Tibial nerve (tissue), 4 donors: ENCODE measurements at regions not wholly inside any gene's neighbourhood (a gene's known extent, or its start where the extent isn't known, plus 50 kb on each side); places are given as distances from the start of the nearest gene placed in this dataset.

Experiments used
- DNase-seq, 2 donors: peaks; one replicate each; pipeline ENCODE4 v3.0.0-alpha.2; 2019; ENCODE audit warnings: low spot score in 2 of 2
- H3K27ac ChIP-seq, 4 donors: fragments of 200-600 bp; sonication (generic) in 3 of 4; one replicate each; pipeline ENCODE4 v1.5.1; 2017 to 2019; ENCODE audit warnings: mild to moderate bottlenecking in 1 of 4
- H3K27me3 ChIP-seq, 2 donors: fragments of 200-600 bp; sonication (generic) in 1 of 2; one replicate each; pipeline versions ENCODE4 v1.5.1 to v1.6.0; 2017 to 2019
- H3K36me3 ChIP-seq, 3 donors: fragments of 200-600 bp; sonication (generic); one replicate each; pipeline ENCODE4 v1.5.1; 2018 to 2019
- H3K4me1 ChIP-seq, 4 donors: fragments of 200-600 bp; sonication (generic) in 3 of 4; one replicate each; pipeline ENCODE4 v1.5.1; 2017 to 2019
- H3K4me3 ChIP-seq, 4 donors: fragments of 200-600 bp; sonication (generic) in 3 of 4; one replicate each; pipeline ENCODE4 v1.5.1; 2017 to 2019; ENCODE audit warnings: mild to moderate bottlenecking in 1 of 4, moderate library complexity in 1 of 4
- H3K9me3 ChIP-seq, 4 donors: fragments of 200-600 bp; sonication (generic) in 3 of 4; one replicate each; pipeline ENCODE4 v1.5.1; 2017 to 2019
- CTCF ChIP-seq, 5 experiments: fragments of 200-600 bp in 3 of 5; fragments of 450-650 bp in 2 of 5; sonication (generic) in 3 of 5; IDR thresholded peaks; one replicate each; pipeline ENCODE4 v1.5.1; 2016 to 2019; ENCODE audit warnings: antibody characterized with exemption in 5 of 5, mild to moderate bottlenecking in 3 of 5, moderate library complexity in 2 of 5
- EP300 ChIP-seq, 2 donors: sonication (generic); formaldehyde crosslinking; IDR thresholded peaks; one replicate each; pipeline ENCODE4 v1.6.1; 2017; ENCODE audit warnings: antibody characterized with exemption in 2 of 2, mild to moderate bottlenecking in 1 of 2
- POLR2A ChIP-seq, 2 donors: fragments of 450-650 bp; IDR thresholded peaks; one replicate each; pipeline ENCODE4 v1.6.1; 2017; ENCODE audit warnings: antibody characterized with exemption in 2 of 2, mild to moderate bottlenecking in 2 of 2, moderate library complexity in 2 of 2
- WGBS, 2 donors: methylation state at CpG; one replicate each; pipeline ENCODE4 v1.1.5; 2018; 5-methylcytosine and 5-hydroxymethylcytosine counted together

GRCh38 chr13:107258599-107259187 lies 690.8 kb upstream of the ARGLU1 start:
- Histone ChIP-seq H3K27me3 (no peaks in the 10 kb centered on the region), H3K4me3 (no peak overlapping the region), H3K9me3 (no peaks in the 10 kb centered on the region), H3K27ac (no peak overlapping the region), H3K36me3 (no peaks in the 10 kb centered on the region), H3K4me1 (no peaks in the 10 kb centered on the region)
- WGBS, 2 donors: 76 to 86% methylated on average over 7 of the region's 7 CpGs
- TF ChIP-seq CTCF (IDR thresholded peaks at IDR 0.05) (no peak), POLR2A (IDR thresholded peaks at IDR 0.05) (no peak), EP300 (IDR thresholded peaks at IDR 0.05) (no peak)
- DNase-seq: no peak

- Histone ChIP-seq H3K36me3 (no peaks in the 10 kb centered on the region), H3K27ac (no peak overlapping the region), H3K27me3 (no peaks in the 10 kb centered on the region), H3K4me3 (no peak overlapping the region), H3K4me1 (no peaks in the 10 kb centered on the region), H3K9me3 (no peaks in the 10 kb centered on the region)
- no peak for TF ChIP-seq POLR2A (IDR thresholded peaks at IDR 0.05)
- DNase-seq: no peak
- 85 to 89% methylated on average over 4 of the region's 4 CpGs for WGBS, 2 donors
Observed at GRCh38 chr13:107254392-107254791, 686.5 kb upstream of the ARGLU1 start.

GRCh38 chr13:107252428-107252827 lies 684.5 kb upstream of the ARGLU1 start:
- Histone ChIP-seq H3K4me3 (no peak overlapping the region), H3K9me3 (no peaks in the 10 kb centered on the region), H3K27ac (no peak overlapping the region), H3K27me3 (no peaks in the 10 kb centered on the region), H3K4me1 (no peaks in the 10 kb centered on the region), H3K36me3 (no peaks in the 10 kb centered on the region)
- no peak for TF ChIP-seq POLR2A (IDR thresholded peaks at IDR 0.05)
- no peak for TF ChIP-seq CTCF (IDR thresholded peaks at IDR 0.05)
- no peak for TF ChIP-seq EP300 (IDR thresholded peaks at IDR 0.05)
- no peak for DNase-seq
- 63 to 73% methylated on average over 2 of the region's 2 CpGs for WGBS, 2 donors

GRCh38 chr13:107252021-107252420 lies 684.1 kb upstream of the ARGLU1 start:
- Histone ChIP-seq H3K27ac (no peak overlapping the region), H3K4me3 (no peak overlapping the region), H3K9me3 (no peaks in the 10 kb centered on the region), H3K4me1 (no peaks in the 10 kb centered on the region), H3K36me3 (no peaks in the 10 kb centered on the region), H3K27me3 (no peaks in the 10 kb centered on the region)
- 62 to 69% methylated on average over 6 of the region's 6 CpGs for WGBS, 2 donors
- DNase-seq: no peak
- TF ChIP-seq EP300 (IDR thresholded peaks at IDR 0.05) (no peak), CTCF (IDR thresholded peaks at IDR 0.05) (no peak)

GRCh38 chr13:107251341-107251740 lies 683.4 kb upstream of the ARGLU1 start:
- DNase-seq: no peak
- Histone ChIP-seq H3K4me3 (no peak overlapping the region), H3K27ac (no peak overlapping the region), H3K4me1 (no peaks in the 10 kb centered on the region), H3K27me3 (no peaks in the 10 kb centered on the region), H3K9me3 (no peaks in the 10 kb centered on the region), H3K36me3 (no peaks in the 10 kb centered on the region)
- WGBS, 2 donors: 73 to 84% methylated on average over 4 of the region's 4 CpGs
- TF ChIP-seq EP300 (IDR thresholded peaks at IDR 0.05) (no peak), CTCF (IDR thresholded peaks at IDR 0.05) (no peak), POLR2A (IDR thresholded peaks at IDR 0.05) (no peak)

- no peaks in the 10 kb centered on the region for H3K4me1 ChIP-seq
- DNase-seq: no peak
- no peaks in the 10 kb centered on the region for H3K36me3 ChIP-seq
- 66 to 70% methylated on average over 4 of the region's 4 CpGs for WGBS, 2 donors
- H3K4me3 ChIP-seq: no peak overlapping the region
- H3K9me3 ChIP-seq: no peaks in the 10 kb centered on the region
- H3K27me3 ChIP-seq: no peaks in the 10 kb centered on the region
- no peak for TF ChIP-seq CTCF (IDR thresholded peaks at IDR 0.05)
- H3K27ac ChIP-seq: no peak overlapping the region
Observed at GRCh38 chr13:107250628-107251027, 682.7 kb upstream of the ARGLU1 start.
